NCI-H146 (cell line): ENCODE measurements at regions not wholly inside any gene's neighbourhood (a gene's known extent, or its start where the extent isn't known, plus 50 kb on each side); places are given as distances from the start of the nearest gene placed in this dataset.
"Not testable (repeated sequence)": the region's sequence is repeated elsewhere in the genome, so short reads cannot be mapped to it uniquely, and the experiment has no call there.

Source experiments
- DNase-seq: peaks from one replicate; lab custom pipeline; 2025; lab: John Stamatoyannopoulos, UW

DNA sequence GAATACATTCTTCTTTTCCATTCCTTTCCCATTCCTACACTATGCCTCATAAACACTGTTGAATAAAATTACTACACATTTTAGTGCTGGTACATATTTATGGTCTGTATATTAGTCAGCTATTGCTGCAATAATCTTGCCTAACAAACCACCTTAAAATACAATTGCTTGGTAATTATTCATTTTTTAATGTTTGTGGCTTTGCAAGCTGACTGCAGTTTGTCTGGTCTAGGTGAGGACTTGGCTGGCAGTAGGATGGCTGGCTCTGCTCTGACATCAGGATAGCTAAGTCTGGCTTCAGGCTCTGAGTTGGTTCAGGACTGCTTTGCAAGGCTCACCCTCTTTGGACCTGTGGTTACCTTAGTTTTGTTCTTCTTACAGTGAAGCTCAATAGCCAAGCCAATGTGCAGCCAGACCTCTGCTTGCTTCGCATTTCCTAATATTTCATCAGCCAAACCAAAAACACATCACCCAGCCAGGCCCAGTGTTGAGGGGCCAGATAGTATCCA is 913.4 kb upstream of the RAG2 start:
- no peak for DNase-seq

- DNase-seq = no peak
These were observed 911.5 kb upstream of the RAG2 start for GRCh38 chr11:37509506-37509905.

DNA sequence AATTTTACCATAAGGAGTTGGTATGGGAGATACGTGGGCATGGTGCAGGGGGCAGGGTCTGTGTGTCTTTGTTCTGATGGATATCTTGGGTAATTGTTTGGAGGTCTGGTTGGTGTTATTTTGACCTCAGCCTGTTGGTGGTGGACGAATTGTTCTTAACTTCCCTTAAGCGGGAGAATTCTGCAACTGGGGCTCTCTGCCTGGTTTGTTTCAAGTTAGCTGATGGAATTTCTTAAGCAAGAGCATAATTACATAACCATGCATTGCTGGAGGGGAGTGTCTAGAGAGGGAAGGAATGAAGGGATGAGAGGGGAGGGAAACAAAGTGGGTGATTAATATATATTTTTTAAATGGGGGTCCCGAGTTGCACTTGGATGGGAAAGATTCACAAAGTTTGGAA is 908.5 kb upstream of the RAG2 start:
- DNase-seq = no peak

DNA sequence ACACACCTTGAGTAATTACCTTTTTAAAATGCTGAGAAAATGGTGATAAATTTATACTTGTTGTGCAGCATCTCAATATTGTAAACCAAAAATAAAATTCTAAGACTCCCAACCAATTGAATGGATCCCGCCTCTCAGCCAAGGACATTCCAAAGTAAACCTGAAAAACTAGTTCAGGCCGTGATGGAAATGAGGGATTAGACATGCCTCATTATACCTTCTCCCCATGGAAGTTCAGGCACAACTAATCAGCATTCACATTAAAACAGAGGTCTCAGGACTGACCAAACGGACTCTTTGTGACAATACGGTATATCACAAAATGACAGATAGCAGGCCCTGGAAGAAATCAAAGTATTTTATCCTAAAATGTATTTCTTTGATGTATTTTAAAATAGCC is 907.4 kb upstream of the RAG2 start:
- DNase-seq = no peak

DNA sequence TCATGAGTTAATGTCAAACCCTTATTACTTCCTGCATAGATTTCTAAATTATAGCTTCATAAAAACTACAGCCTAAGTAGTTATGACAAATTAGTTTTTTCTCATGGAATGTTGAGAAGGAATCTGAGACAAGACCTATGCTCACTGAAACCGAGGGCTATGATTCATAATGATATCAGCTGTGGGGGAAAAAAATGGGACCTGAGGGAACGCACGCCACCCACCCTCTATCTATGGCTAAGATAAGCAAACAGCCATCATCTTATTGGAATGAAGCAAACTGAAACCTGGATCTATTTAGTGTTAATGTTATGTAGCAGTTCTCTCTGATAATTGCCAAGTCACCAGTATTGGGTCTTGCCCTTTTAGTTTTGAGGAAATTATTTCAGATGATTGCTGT is 906.9 kb upstream of the RAG2 start:
- DNase-seq = no peak

- no peak for DNase-seq
These were observed 906.1 kb upstream of the RAG2 start for GRCh38 chr11:37504060-37504611.

GRCh38 chr11:37503411-37504059 is 905.5 kb upstream of the RAG2 start:
- no peak for DNase-seq

DNA sequence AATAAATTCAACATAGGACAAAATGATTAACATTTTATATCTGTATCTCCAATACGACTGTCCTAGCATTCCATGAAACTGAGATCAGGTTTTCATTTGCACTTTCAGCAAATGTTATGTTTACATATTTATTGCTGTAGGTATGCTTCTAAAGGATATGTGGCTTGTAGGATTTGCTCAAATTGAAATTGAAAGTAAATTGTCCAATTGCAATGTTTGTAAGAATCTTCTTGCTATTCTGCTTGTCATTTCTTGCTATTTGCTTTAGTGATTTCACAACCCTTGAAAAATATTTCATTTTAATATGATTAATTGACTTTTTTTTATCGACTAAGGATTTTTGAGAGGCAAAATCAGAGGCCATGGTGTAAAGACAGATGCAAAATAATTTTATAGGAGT is 904.2 kb upstream of the RAG2 start:
- DNase-seq = no peak

GRCh38 chr11:37500425-37500824 is 902.4 kb upstream of the RAG2 start:
- DNase-seq = no peak

GRCh38 chr11:37497326-37497725 is 899.3 kb upstream of the RAG2 start:
- DNase-seq = no peak

GRCh38 chr11:37496201-37496600 is 898.2 kb upstream of the RAG2 start:
- DNase-seq = no peak

DNA sequence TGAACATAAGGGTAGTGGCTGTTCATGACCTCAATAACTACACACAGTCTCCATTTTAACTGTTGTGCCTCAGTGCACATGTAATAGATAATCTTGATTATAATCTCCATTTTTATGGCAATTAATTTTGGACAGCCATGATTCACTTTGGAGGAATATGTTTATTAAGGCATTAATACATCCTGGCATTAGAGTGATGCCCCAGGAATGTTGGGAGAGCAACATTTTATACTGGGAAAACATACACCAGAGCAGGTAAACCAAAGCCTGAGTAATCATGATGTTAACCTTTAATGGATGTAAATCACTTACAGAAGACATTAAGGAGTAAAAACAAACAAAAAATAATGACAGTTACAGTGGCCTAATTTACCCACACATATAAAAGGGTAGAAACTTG is 886.3 kb upstream of the RAG2 start:
- no peak for DNase-seq

- DNase-seq = no peak
These were observed 885.7 kb upstream of the RAG2 start for GRCh38 chr11:37483761-37484160.

GRCh38 chr11:37474889-37475288 is 876.9 kb upstream of the RAG2 start:
- no peak for DNase-seq

- DNase-seq = no peak
These were observed 870.3 kb upstream of the RAG2 start for GRCh38 chr11:37468344-37468743.

- no peak for DNase-seq
These were observed 867.2 kb upstream of the RAG2 start for GRCh38 chr11:37465221-37465620.

DNA sequence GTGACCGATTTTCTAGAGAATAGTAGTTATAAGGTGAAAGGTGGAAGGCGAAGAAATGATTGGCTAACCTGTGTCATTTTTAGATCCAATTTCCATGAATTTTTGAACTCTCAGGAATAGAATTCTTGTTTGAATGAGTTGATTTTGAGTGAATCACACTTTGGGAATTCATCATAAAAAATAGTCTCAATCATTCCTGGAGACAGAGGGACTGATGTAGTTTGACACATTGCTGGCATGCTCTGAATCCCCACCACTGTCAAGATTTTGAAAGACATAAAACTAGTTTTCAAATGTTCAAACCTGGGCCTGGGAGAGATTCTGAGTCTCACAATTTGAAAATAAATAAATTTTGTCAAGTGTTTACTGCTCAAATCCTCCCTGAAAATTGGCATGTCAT is 861.4 kb upstream of the RAG2 start:
- no peak for DNase-seq

- no peak for DNase-seq
These were observed 858.7 kb upstream of the RAG2 start for GRCh38 chr11:37456746-37457145.

DNA sequence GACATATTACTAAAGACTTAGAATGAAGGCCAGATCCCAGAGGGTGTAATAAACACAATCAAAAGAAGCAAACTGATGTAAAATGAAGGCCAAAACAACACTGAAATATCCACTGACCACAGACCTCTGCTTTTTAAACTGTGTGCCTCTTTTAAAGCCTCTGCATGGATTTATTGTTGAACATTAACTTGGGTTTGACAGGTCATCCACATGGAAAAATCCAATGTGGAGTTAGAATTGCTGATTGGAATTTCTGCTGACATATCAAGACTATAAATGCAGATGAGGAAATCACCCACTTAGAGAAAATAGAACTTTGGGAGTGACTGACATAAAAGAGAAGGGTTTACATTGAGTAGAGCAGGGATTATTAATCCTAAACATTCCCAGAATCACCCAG is 853.9 kb upstream of the RAG2 start:
- DNase-seq = no peak

- no peak for DNase-seq
These were observed 852.6 kb upstream of the RAG2 start for GRCh38 chr11:37450613-37451012.

- DNase-seq = peak; percentile 1
These were observed 851.1 kb upstream of the RAG2 start for GRCh38 chr11:37449146-37449545.

- no peak for DNase-seq
These were observed 844.5 kb upstream of the RAG2 start for GRCh38 chr11:37442576-37442975.

DNA sequence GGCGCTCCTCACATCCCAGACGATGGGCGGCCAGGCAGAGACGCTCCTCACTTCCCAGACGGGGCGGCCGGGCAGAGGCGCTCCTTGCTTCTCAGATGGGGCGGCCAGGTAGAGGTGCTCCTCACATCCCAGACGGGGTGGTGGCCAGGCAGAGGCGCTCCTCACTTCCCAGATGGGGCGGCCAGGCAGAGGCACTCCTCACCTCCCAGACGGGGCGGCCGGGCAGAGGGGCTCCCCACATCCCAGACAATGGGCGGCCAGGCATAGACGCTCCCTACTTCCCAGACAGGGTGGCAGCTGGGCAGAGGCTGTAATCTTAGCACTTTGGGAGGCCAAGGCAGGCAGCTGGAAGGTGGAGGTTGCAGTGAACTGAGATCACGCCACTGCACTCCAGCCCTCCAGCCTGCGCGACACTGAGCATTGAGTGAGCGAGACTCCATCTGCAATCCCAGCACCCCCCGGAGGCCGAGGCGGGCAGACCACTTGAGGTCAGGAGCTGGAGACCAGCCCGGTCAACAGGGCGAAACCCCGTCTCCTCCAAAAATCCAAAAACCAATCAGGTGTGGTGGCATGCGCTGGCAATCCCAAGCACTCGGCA is 833.7 kb upstream of the RAG2 start:
- DNase-seq = not testable (repeated sequence)
